HFF-Myc (cell line): ENCODE measurements at regions not wholly inside any gene's neighbourhood (a gene's known extent, or its start where the extent isn't known, plus 50 kb on each side); places are given as distances from the start of the nearest gene placed in this dataset.
"Not testable (repeated sequence)": the region's sequence is repeated elsewhere in the genome, so short reads cannot be mapped to it uniquely, and the experiment has no call there.

Experiments used
- DNase-seq: peaks from one replicate; pipeline ENCODE4 v3.0.0-alpha.2; 2011; ENCODE audit warnings: low read depth; ENCODE audit errors: extremely low read depth
- H3K4me3 ChIP-seq: replicated peaks from 2 replicates; pipeline ENCODE4 v1.5.1; 2011; ENCODE audit warnings: low read depth, mild to moderate bottlenecking, control low read depth, low read length
- CTCF ChIP-seq: IDR thresholded peaks from 2 replicates; pipeline ENCODE4 v1.5.1; 2012; ENCODE audit warnings: mild to moderate bottlenecking, low read depth, low read length, control low read depth; ENCODE audit errors: missing control alignments

DNA sequence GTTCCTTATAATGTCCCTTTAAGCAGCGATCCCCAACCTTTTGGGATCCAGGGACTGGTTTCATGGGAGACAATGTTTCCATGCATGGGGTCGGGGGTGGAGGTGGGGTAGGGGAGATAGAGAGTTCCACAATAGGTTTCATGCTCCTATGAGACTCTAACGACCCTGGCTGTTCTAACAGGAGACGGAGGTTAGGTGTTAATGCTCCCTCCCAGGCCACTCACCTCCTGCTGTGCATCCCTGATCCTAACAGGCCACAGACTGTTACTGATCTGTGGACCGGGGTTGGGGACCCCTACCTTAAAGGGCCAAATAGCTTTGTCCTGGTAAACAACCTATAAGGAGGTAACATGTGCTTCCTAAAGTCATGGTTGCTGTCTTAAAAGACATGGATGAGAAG is 602.5 kb upstream of the RGMB start:
- H3K4me3 ChIP-seq, result no peak overlapping the region
- no peak for DNase-seq
- TF ChIP-seq CTCF, result no peak

- H3K4me3 ChIP-seq, result no peak overlapping the region
- peak; percentile 19 for DNase-seq
- TF ChIP-seq CTCF, result no peak
These were observed 600.1 kb upstream of the RGMB start for GRCh38 chr5:98173334-98173733.

DNA sequence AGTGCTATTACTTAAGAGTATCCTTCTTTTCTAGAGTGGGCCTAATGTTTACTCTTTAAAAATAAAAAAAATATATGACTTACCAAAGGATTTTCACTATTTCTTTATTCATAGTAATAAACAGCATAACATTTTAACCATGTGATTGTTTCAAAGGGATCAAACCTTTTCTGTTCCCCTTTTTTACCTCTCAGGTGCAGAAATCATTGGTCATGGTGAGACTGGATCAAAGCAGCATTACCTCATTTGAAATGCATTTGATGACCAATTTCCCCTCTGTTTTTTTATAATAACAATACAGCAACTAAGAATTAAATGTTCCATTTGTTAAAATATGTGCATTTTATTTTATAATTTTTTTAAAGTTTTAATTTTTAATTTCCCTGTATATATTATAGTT is 598.0 kb upstream of the RGMB start:
- H3K4me3 ChIP-seq, result no peak overlapping the region
- no peak for TF ChIP-seq CTCF
- no peak for DNase-seq

- no peak for DNase-seq
- no peak overlapping the region for H3K4me3 ChIP-seq
- TF ChIP-seq CTCF, result no peak
These were observed 593.4 kb upstream of the RGMB start for GRCh38 chr5:98179791-98180755.

- H3K4me3 ChIP-seq, result no peak overlapping the region
- DNase-seq, result no peak
- TF ChIP-seq CTCF, result no peak
These were observed 587.3 kb upstream of the RGMB start for GRCh38 chr5:98186128-98186527.

DNA sequence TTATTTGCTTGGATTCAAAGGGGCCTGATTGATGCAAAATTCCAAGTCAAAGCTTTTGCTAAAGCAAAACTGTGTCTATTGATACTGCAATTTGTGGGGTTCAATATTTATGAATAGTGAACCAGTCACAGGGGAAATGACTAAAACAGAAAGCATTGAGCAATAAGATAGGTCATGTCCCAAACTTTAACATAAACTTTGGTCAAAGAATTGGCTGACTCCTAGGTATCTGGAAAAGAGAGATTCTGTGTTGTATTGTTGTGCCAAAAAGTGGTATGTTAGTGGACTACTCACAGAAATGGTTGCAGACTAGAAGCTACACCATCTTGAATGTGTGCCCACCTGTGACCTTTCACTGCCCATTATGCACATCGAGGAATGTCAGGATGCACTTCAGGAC is 585.5 kb upstream of the RGMB start:
- no peak for TF ChIP-seq CTCF
- no peak for DNase-seq
- H3K4me3 ChIP-seq, result no peak overlapping the region

- not testable (repeated sequence) for DNase-seq, H3K4me3 ChIP-seq
These were observed 583.1 kb upstream of the RGMB start for GRCh38 chr5:98190344-98190743.
